ENCODE measurements at regions not wholly inside any gene's neighbourhood (a gene's known extent, or its start where the extent isn't known, plus 50 kb on each side); places are given as distances from the start of the nearest gene placed in this dataset.

GRCh38 chr2:163518762-163519161 lies 217.0 kb downstream of the FIGN start:
- POLR2A ChIA-PET, result no interaction called here
- H3K9ac ChIP-seq (ENCODE audit: low read length), result no peak overlapping the region
- H3K4me1 ChIP-seq (ENCODE audit: control insufficient read depth in 2 of 2, insufficient read depth in 2 of 2, low read length in 2 of 2), result no peaks in the 10 kb centered on the region
- Mint-ChIP-seq H3K27ac (no peak overlapping the region), H3K4me3 (no peak overlapping the region), H3K9me3 (ENCODE audit: insufficient read depth) (no peaks in the 10 kb centered on the region), H3K4me1 (no peaks in the 10 kb centered on the region), H3K27me3 (no peaks in the 10 kb centered on the region)
- TF ChIP-seq EZH2 (IDR thresholded peaks at IDR 0.05; ENCODE audit: borderline replicate concordance, insufficient read depth, low read depth, low read length, poor library complexity, severe bottlenecking), result no peak
- no peaks in the 10 kb centered on the region for H3K9me3 ChIP-seq (ENCODE audit: control extremely low read depth in 1 of 3, control insufficient read depth in 2 of 3, insufficient read depth in 1 of 3, low read length in 2 of 3)
- no peaks in the 10 kb centered on the region for H3K36me3 ChIP-seq (replicated peaks in 1 of 2; ENCODE audit: control extremely low read depth in 1 of 2, control insufficient read depth in 1 of 2, extremely low read depth in 1 of 2, insufficient read depth in 2 of 2, low read length in 1 of 2)
- CTCF ChIA-PET, result no interaction called here
- no peaks in the 10 kb centered on the region for H3K79me2 ChIP-seq (ENCODE audit: control insufficient read depth, insufficient read depth, low read length)
- intact Hi-C loops (cut with micrococcal nuclease), result no loop called here
- 100% methylated on average over 1 of the region's 2 CpGs for WGBS (ENCODE audit: insufficient coverage)
- no peaks in the 10 kb centered on the region for H3K27me3 ChIP-seq (replicated peaks in 1 of 4; ENCODE audit: control extremely low read depth in 1 of 4, control insufficient read depth in 3 of 4, insufficient read depth in 4 of 4, low read length in 3 of 4)
- H2AFZ ChIP-seq (ENCODE audit: insufficient read depth, low read depth, low read length, poor library complexity, severe bottlenecking), result no peak overlapping the region
- ATAC-seq (ENCODE audit: low read depth) (no peak), DNase-seq (no peak)
- H4K20me1 ChIP-seq (ENCODE audit: control insufficient read depth, insufficient read depth, low read length, poor library complexity, severe bottlenecking), result no peaks in the 10 kb centered on the region
- H3K27ac ChIP-seq (ENCODE audit: low read length in 2 of 2), result no peak overlapping the region
- no peak overlapping the region for H3K4me3 ChIP-seq (ENCODE audit: control extremely low read depth in 1 of 5, extremely low read depth in 1 of 5, insufficient read depth in 1 of 5, low read depth in 2 of 5, low read length in 4 of 5)
- H3K4me2 ChIP-seq (replicated peaks; ENCODE audit: low read depth, low read length, poor library complexity, severe bottlenecking), result no peak overlapping the region

DNA sequence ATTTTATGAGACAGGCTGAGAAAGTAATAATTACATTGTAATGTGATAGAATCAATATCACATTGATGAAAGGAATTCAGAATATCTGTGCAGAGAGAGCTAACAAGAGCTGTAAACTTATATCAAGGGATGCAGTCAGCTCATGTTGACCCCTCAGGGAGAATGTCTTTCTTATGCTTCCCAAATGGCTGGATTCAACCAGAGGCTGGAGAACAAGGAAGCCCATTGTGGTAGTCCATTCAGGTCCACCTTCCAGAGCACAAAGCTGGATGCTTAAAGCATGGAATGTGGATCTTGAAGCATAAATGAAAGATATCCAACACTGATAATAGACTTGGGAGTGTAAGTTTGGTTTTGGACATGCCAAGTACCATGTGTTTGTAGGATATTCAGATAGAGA lies 220.0 kb downstream of the FIGN start:
- Mint-ChIP-seq H3K4me3 (no peak overlapping the region), H3K9me3 (ENCODE audit: insufficient read depth) (no peaks in the 10 kb centered on the region), H3K27me3 (no peaks in the 10 kb centered on the region), H3K4me1 (no peaks in the 10 kb centered on the region), H3K27ac (no peak overlapping the region)
- H3K79me2 ChIP-seq (ENCODE audit: control insufficient read depth, insufficient read depth, low read length), result no peaks in the 10 kb centered on the region
- intact Hi-C loops (cut with micrococcal nuclease), result no loop called here
- no peak overlapping the region for H3K4me2 ChIP-seq (replicated peaks; ENCODE audit: low read depth, low read length, poor library complexity, severe bottlenecking)
- no peaks in the 10 kb centered on the region for H3K36me3 ChIP-seq (replicated peaks in 1 of 2; ENCODE audit: control extremely low read depth in 1 of 2, control insufficient read depth in 1 of 2, extremely low read depth in 1 of 2, insufficient read depth in 2 of 2, low read length in 1 of 2)
- no peak overlapping the region for H2AFZ ChIP-seq (ENCODE audit: insufficient read depth, low read depth, low read length, poor library complexity, severe bottlenecking)
- H3K4me1 ChIP-seq (ENCODE audit: control insufficient read depth in 2 of 2, insufficient read depth in 2 of 2, low read length in 2 of 2), result no peaks in the 10 kb centered on the region
- no peaks in the 10 kb centered on the region for H4K20me1 ChIP-seq (ENCODE audit: control insufficient read depth, insufficient read depth, low read length, poor library complexity, severe bottlenecking)
- ChIA-PET CTCF (no interaction called here), POLR2A (no interaction called here)
- DNase-seq, result no peak
- no peak overlapping the region for H3K4me3 ChIP-seq (ENCODE audit: control extremely low read depth in 1 of 5, extremely low read depth in 1 of 5, insufficient read depth in 1 of 5, low read depth in 2 of 5, low read length in 4 of 5)
- TF ChIP-seq EZH2 (IDR thresholded peaks at IDR 0.05; ENCODE audit: borderline replicate concordance, insufficient read depth, low read depth, low read length, poor library complexity, severe bottlenecking), result no peak
- TF ChIP-seq CTCF (IDR thresholded peaks at IDR 0.05), result no peak
- no peaks in the 10 kb centered on the region for H3K27me3 ChIP-seq (replicated peaks in 1 of 4; ENCODE audit: control extremely low read depth in 1 of 4, control insufficient read depth in 3 of 4, insufficient read depth in 4 of 4, low read length in 3 of 4)
- no peaks in the 10 kb centered on the region for H3K9me3 ChIP-seq (ENCODE audit: control extremely low read depth in 1 of 3, control insufficient read depth in 2 of 3, insufficient read depth in 1 of 3, low read length in 2 of 3)
- no peak overlapping the region for H3K9ac ChIP-seq (ENCODE audit: low read length)
- no peak overlapping the region for H3K27ac ChIP-seq (ENCODE audit: low read length in 2 of 2)
- no peak for ATAC-seq (ENCODE audit: low read depth)
